Smooth muscle cell (in vitro differentiated cells): ENCODE measurements at regions not wholly inside any gene's neighbourhood (a gene's known extent, or its start where the extent isn't known, plus 50 kb on each side); places are given as distances from the start of the nearest gene placed in this dataset.

ENCODE experiments used
- DNase-seq: peaks from one replicate; lab custom pipeline; 2025; ENCODE audit not compliant: unreplicated experiment; lab: John Stamatoyannopoulos, UW
- H2AFZ ChIP-seq: fragments of 200-600 bp; sonication (generic); 2 replicates; pipeline ENCODE4 v1.6.0; 2016; ENCODE audit warnings: antibody characterized with exemption, low read depth, mild to moderate bottlenecking
- H3F3A ChIP-seq: fragments of 200-600 bp; sonication (generic); 2 replicates; pipeline ENCODE4 v1.6.0; 2017; ENCODE audit warnings: antibody characterized with exemption, low read depth
- H3K27ac ChIP-seq: fragments of 200-600 bp; sonication (generic); 2 replicates; pipeline ENCODE4 v1.5.1; 2016; ENCODE audit warnings: low read depth, mild to moderate bottlenecking
- H3K27me3 ChIP-seq: fragments of 200-600 bp; sonication (generic); 2 replicates; pipeline ENCODE4 v1.6.1; 2016; ENCODE audit warnings: low read depth, mild to moderate bottlenecking
- H3K36me3 ChIP-seq: fragments of 200-600 bp; sonication (generic); 2 replicates; pipeline ENCODE4 v1.5.1; 2016; ENCODE audit warnings: low read depth
- H3K4me1 ChIP-seq: fragments of 200-600 bp; sonication (generic); 2 replicates; pipeline ENCODE4 v1.5.1; 2016; ENCODE audit warnings: low read depth
- H3K4me2 ChIP-seq: fragments of 200-600 bp; sonication (generic); 2 replicates; pipeline ENCODE4 v1.6.0; 2016; ENCODE audit warnings: mild to moderate bottlenecking
- H3K4me3 ChIP-seq: fragments of 200-600 bp; sonication (generic); 2 replicates; pipeline ENCODE4 v1.5.1; 2016; ENCODE audit warnings: mild to moderate bottlenecking
- H3K79me2 ChIP-seq: fragments of 200-600 bp; sonication (generic); 2 replicates; pipeline ENCODE4 v1.6.0; 2016; ENCODE audit warnings: low read depth, mild to moderate bottlenecking
- H3K9ac ChIP-seq: fragments of 200-600 bp; sonication (generic); 2 replicates; pipeline ENCODE4 v1.6.0; 2016; ENCODE audit warnings: low read depth
- H3K9me3 ChIP-seq: fragments of 200-600 bp; sonication (generic); replicated peaks from 2 replicates; pipeline ENCODE4 v1.5.1; 2016; ENCODE audit warnings: low read depth
- H4K20me1 ChIP-seq: fragments of 200-600 bp; sonication (generic); 2 replicates; pipeline ENCODE4 v1.6.0; 2016; ENCODE audit warnings: low read depth
- WGBS: methylation state at CpG from one replicate; pipeline ENCODE4 v1.1.7; 2016; ENCODE audit warnings: low lambda C conversion rate; 5-methylcytosine and 5-hydroxymethylcytosine counted together
- TF ChIP-seq, protein P1 (sequence below): fragments of 200-600 bp; sonication (generic); IDR thresholded peaks from 2 replicates; pipeline ENCODE4 v1.5.1; 2017; ENCODE audit warnings: borderline replicate concordance, mild to moderate bottlenecking, antibody characterized with exemption; ENCODE audit not compliant: insufficient read depth, poor library complexity, severe bottlenecking

DNA sequence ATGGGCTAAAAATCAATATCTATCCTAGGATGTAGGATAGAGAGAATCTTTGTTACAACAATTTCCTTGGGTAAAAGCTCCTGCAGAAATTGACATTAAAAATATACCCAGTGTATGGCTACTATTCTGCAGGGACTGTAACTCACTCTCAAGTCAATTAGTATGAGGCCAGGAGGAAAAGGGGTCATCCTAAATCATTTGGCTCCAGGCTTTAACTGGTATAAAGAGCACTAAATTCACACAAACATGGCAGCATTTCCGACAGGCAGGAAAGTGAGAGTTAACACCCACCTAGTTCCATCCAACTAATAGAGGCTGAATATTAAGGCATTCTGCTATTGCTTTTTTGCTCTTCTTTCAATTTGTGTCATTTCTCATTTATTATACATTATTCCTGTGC is 218.6 kb upstream of the C1orf87 start:
- Histone ChIP-seq H3K9ac (no peak overlapping the region), H3K9me3 (no peaks in the 10 kb centered on the region), H3K4me2 (no peak overlapping the region), H3K79me2 (no peaks in the 10 kb centered on the region), H3K27ac (no peak overlapping the region), H4K20me1 (no peaks in the 10 kb centered on the region), H2AFZ (no peak overlapping the region), H3K36me3 (no peaks in the 10 kb centered on the region), H3F3A (no peaks in the 10 kb centered on the region), H3K4me3 (no peak overlapping the region), H3K4me1 (no peaks in the 10 kb centered on the region), H3K27me3 (no peaks in the 10 kb centered on the region)
- no peak for DNase-seq
- 97% methylated on average over 1 of the region's 1 CpG for WGBS
- TF ChIP-seq, protein P1, sequence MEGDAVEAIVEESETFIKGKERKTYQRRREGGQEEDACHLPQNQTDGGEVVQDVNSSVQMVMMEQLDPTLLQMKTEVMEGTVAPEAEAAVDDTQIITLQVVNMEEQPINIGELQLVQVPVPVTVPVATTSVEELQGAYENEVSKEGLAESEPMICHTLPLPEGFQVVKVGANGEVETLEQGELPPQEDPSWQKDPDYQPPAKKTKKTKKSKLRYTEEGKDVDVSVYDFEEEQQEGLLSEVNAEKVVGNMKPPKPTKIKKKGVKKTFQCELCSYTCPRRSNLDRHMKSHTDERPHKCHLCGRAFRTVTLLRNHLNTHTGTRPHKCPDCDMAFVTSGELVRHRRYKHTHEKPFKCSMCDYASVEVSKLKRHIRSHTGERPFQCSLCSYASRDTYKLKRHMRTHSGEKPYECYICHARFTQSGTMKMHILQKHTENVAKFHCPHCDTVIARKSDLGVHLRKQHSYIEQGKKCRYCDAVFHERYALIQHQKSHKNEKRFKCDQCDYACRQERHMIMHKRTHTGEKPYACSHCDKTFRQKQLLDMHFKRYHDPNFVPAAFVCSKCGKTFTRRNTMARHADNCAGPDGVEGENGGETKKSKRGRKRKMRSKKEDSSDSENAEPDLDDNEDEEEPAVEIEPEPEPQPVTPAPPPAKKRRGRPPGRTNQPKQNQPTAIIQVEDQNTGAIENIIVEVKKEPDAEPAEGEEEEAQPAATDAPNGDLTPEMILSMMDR: no peak

DNA sequence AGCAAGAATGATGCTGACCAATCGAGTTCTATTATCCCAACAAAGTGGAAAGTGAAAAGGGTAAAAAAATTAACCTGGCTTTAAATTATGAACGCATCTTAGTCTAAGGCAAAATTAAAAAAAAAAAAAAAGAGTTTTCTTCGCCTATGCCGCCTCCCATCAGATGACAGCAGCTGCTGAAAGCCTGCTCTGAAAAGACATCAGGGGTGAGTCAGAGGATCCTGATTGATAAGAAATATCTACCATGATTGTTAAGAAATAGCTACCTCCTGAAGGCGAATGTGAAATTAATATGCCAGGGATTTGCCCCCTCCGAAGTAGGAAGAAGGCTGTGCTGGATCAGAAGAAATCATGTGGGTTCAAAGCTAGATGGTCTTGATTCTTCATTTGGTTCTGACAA is 216.8 kb upstream of the C1orf87 start:
- H3K27me3 ChIP-seq: no peaks in the 10 kb centered on the region
- H3K9me3 ChIP-seq: no peaks in the 10 kb centered on the region
- 90% methylated on average over 6 of the region's 6 CpGs for WGBS
- TF ChIP-seq, protein P1: no peak
- no peaks in the 10 kb centered on the region for H3K36me3 ChIP-seq
- H3K4me3 ChIP-seq: no peak overlapping the region
- no peak for DNase-seq
- H3K4me1 ChIP-seq: no peaks in the 10 kb centered on the region
- H3K4me2 ChIP-seq: no peak overlapping the region
- H3K79me2 ChIP-seq: no peaks in the 10 kb centered on the region
- H2AFZ ChIP-seq: no peak overlapping the region
- H4K20me1 ChIP-seq: no peaks in the 10 kb centered on the region
- no peaks in the 10 kb centered on the region for H3F3A ChIP-seq
- no peak overlapping the region for H3K27ac ChIP-seq
- no peak overlapping the region for H3K9ac ChIP-seq

- Histone ChIP-seq H3K4me2 (no peak overlapping the region), H3K36me3 (no peaks in the 10 kb centered on the region), H3K4me1 (no peaks in the 10 kb centered on the region), H3K79me2 (no peaks in the 10 kb centered on the region), H2AFZ (no peak overlapping the region), H3F3A (no peaks in the 10 kb centered on the region), H4K20me1 (no peaks in the 10 kb centered on the region), H3K9ac (no peak overlapping the region), H3K27ac (no peak overlapping the region), H3K27me3 (no peaks in the 10 kb centered on the region), H3K4me3 (no peak overlapping the region), H3K9me3 (no peaks in the 10 kb centered on the region)
- TF ChIP-seq, protein P1: no peak
- WGBS: 93% methylated on average over 1 of the region's 1 CpG
- DNase-seq: no peak
Observed at GRCh38 chr1:60287536-60287935, 214.0 kb upstream of the C1orf87 start.

- no peaks in the 10 kb centered on the region for H4K20me1 ChIP-seq
- H3K36me3 ChIP-seq: no peaks in the 10 kb centered on the region
- H3K4me2 ChIP-seq: no peak overlapping the region
- 69% methylated on average over 2 of the region's 2 CpGs for WGBS
- no peak overlapping the region for H3K9ac ChIP-seq
- H3K27me3 ChIP-seq: no peaks in the 10 kb centered on the region
- no peaks in the 10 kb centered on the region for H3K9me3 ChIP-seq
- H3K27ac ChIP-seq: no peak overlapping the region
- no peak overlapping the region for H3K4me3 ChIP-seq
- H3K4me1 ChIP-seq: peaks cover 3% of the 10 kb centered on the region
- no peak for DNase-seq
- TF ChIP-seq, protein P1: no peak
- H3K79me2 ChIP-seq: no peaks in the 10 kb centered on the region
- no peaks in the 10 kb centered on the region for H3F3A ChIP-seq
- no peak overlapping the region for H2AFZ ChIP-seq
Observed at GRCh38 chr1:60283690-60284089, 210.1 kb upstream of the C1orf87 start.
